ENCODE measurements at regions not wholly inside any gene's neighbourhood (a gene's known extent, or its start where the extent isn't known, plus 50 kb on each side); places are given as distances from the start of the nearest gene placed in this dataset.

GRCh38 chr19:28394725-28395124 lies 818.2 kb downstream of the UQCRFS1 start:
- peaks cover 0 to 12% (median 7%) of the 10 kb centered on the region in 7 donors for H3K27me3 ChIP-seq
- no peak for DNase-seq
- no peak overlapping the region for H3K4me3 ChIP-seq
- no peak for TF ChIP-seq CTCF (IDR thresholded peaks at IDR 0.05)
- intact Hi-C loops (cut with DNase I): no loop called here
- H3K27ac ChIP-seq: no peak overlapping the region
- ATAC-seq: no peak
- no peaks in the 10 kb centered on the region for H3K36me3 ChIP-seq
- 33 to 49% methylated on average over 4 of the region's 4 CpGs for WGBS, 2 donors
- peaks cover 0 to 6% (median 0%) of the 10 kb centered on the region in 9 donors for H3K4me1 ChIP-seq
- H3K9me3 ChIP-seq: peaks cover 0 to 3% (median 0%) of the 10 kb centered on the region in 11 donors

- Histone ChIP-seq H3K4me1 (peaks cover 0 to 6% (median 0%) of the 10 kb centered on the region in 9 donors), H3K27me3 (peaks cover 0 to 7% (median 7%) of the 10 kb centered on the region in 7 donors), H3K36me3 (no peaks in the 10 kb centered on the region), H3K9me3 (no peaks in the 10 kb centered on the region), H3K4me3 (no peak overlapping the region), H3K27ac (no peak overlapping the region)
- intact Hi-C loops (cut with DNase I): no loop called here
- 26 to 28% methylated on average over 10 of the region's 10 CpGs for WGBS, 2 donors
- ATAC-seq: no peak
- TF ChIP-seq CTCF (IDR thresholded peaks at IDR 0.05): no peak
- DNase-seq: no peak
These were observed 819.2 kb downstream of the UQCRFS1 start for GRCh38 chr19:28393574-28394336.

- H3K27ac ChIP-seq: no peak overlapping the region
- peaks cover 0 to 4% (median 0%) of the 10 kb centered on the region in 9 donors for H3K4me1 ChIP-seq
- no peak overlapping the region for H3K4me3 ChIP-seq
- no peaks in the 10 kb centered on the region for H3K36me3 ChIP-seq
- peaks cover 0 to 7% (median 0%) of the 10 kb centered on the region in 7 donors for H3K27me3 ChIP-seq
- H3K9me3 ChIP-seq: peaks cover 0 to 5% (median 0%) of the 10 kb centered on the region in 11 donors
- WGBS, 2 donors: 56 to 58% methylated on average over 3 of the region's 3 CpGs
- intact Hi-C loops (cut with DNase I): no loop called here
- TF ChIP-seq CTCF (IDR thresholded peaks at IDR 0.05): no peak
- no peak for DNase-seq
- no peak for ATAC-seq
These were observed 824.0 kb downstream of the UQCRFS1 start for GRCh38 chr19:28388988-28389387.

- no peak overlapping the region for H3K27ac ChIP-seq
- WGBS, 2 donors: 62 to 64% methylated on average over 4 of the region's 4 CpGs
- no peaks in the 10 kb centered on the region for H3K36me3 ChIP-seq
- no peak for ATAC-seq
- H3K27me3 ChIP-seq: peaks cover 0 to 10% (median 0%) of the 10 kb centered on the region in 7 donors
- TF ChIP-seq CTCF (IDR thresholded peaks at IDR 0.05): no peak
- no peaks in the 10 kb centered on the region for H3K4me1 ChIP-seq
- intact Hi-C loops (cut with DNase I): no loop called here
- H3K9me3 ChIP-seq: peaks cover 0 to 5% (median 0%) of the 10 kb centered on the region in 11 donors
- no peak overlapping the region for H3K4me3 ChIP-seq
- DNase-seq: no peak
These were observed 825.4 kb downstream of the UQCRFS1 start for GRCh38 chr19:28387507-28387906.

Measured in heart right ventricle (tissue), 16 donors.